HCT116 (cell line): ENCODE measurements at regions not wholly inside any gene's neighbourhood (a gene's known extent, or its start where the extent isn't known, plus 50 kb on each side); places are given as distances from the start of the nearest gene placed in this dataset.

Experiments used
- ATAC-seq: fragments of 200-7000 bp; cut with Tn5 transposase; 2 replicates; pipeline ENCODE4 v1.9.1; 2020; ENCODE audit warnings: mild to moderate bottlenecking, moderate library complexity
- BruUV-seq: library from RNA; stranded (reverse); fragments of 400-500 nt; replicated peaks from 2 replicates; lab custom pipeline; 2021; lab: Mats Ljungman, UMichigan
- CTCF ChIA-PET: fragments of 300-600 bp; sonication (Branson Sonifier 250); formaldehyde crosslinking; loops from one replicate; lab custom pipeline; 2021; ENCODE audit warnings: antibody characterized with exemption; lab: Charles Lee
- POLR2A ChIA-PET: fragments of 300-600, 350-600 bp; sonication (Branson Sonifier 250); formaldehyde crosslinking; loops from one replicate; lab custom pipeline; 2021; ENCODE audit warnings: antibody characterized with exemption; lab: Charles Lee
- RAD21 ChIA-PET, 2 experiments: fragments of 300-600 bp; sonication (Branson Sonifier 250); formaldehyde crosslinking; loops; one replicate each; lab custom pipeline; 2023; ENCODE audit warnings: low total read pairs in 2 of 2; ENCODE audit not compliant: uncharacterized antibody in 2 of 2, unreplicated experiment in 2 of 2, low non-redundant PET in 1 of 2; lab: Charles Lee
- DNase-seq: peaks from one replicate; pipeline ENCODE4 v3.0.0-alpha.2; 2010; ENCODE audit warnings: low read depth, low spot score
- H2AFZ ChIP-seq: fragments of 200-600 bp; shearing (Covaris generic), sonication (generic); 2 replicates; pipeline ENCODE4 v1.6.1; 2017; ENCODE audit warnings: low read depth, mixed run types, mixed read lengths, antibody characterized with exemption, low read length; ENCODE audit not compliant: poor library complexity, severe bottlenecking
- H3K27ac ChIP-seq: 2 replicates; pipeline ENCODE4 v1.5.1; 2012; ENCODE audit warnings: low read depth, low read length
- H3K27me3 ChIP-seq: fragments of 200-600 bp; sonication (generic); 2 replicates; pipeline ENCODE4 v1.6.1; 2016; ENCODE audit warnings: mixed run types, low read length, mixed read lengths; ENCODE audit not compliant: insufficient read depth
- H3K36me3 ChIP-seq, 2 experiments: fragments of 200-500 bp in 1 of 2; fragments of 200-600 bp in 1 of 2; sonication (Bioruptor generic) in 1 of 2; sonication (generic) in 1 of 2; 2 replicates each; pipeline versions ENCODE4 v1.5.1 to v1.6.1; 2014 to 2016; ENCODE audit warnings: low read length in 2 of 2, inconsistent platforms in 1 of 2, mixed read lengths in 1 of 2, mixed run types in 1 of 2; ENCODE audit not compliant: insufficient read depth in 2 of 2, control insufficient read depth in 1 of 2
- H3K4me1 ChIP-seq, 2 experiments: fragments of 200-600 bp in 1 of 2; sonication (generic) in 1 of 2; 2 replicates each; pipeline versions ENCODE4 v1.5.1 to v1.6.1; 2012 to 2017; ENCODE audit warnings: low read length in 2 of 2, inconsistent platforms in 1 of 2, mild to moderate bottlenecking in 1 of 2, mixed read lengths in 1 of 2, mixed run types in 1 of 2, moderate library complexity in 1 of 2; ENCODE audit not compliant: insufficient read depth in 2 of 2, control insufficient read depth in 1 of 2
- H3K4me2 ChIP-seq: fragments of 200-600 bp; sonication (generic); 2 replicates; pipeline ENCODE4 v1.6.1; 2017; ENCODE audit warnings: mixed run types, low read length, mixed read lengths
- H3K4me3 ChIP-seq, 2 experiments: fragments of 200-600 bp in 1 of 2; sonication (generic) in 1 of 2; replicated peaks in 1 of 2; 2 replicates each; pipeline ENCODE4 v1.5.1; 2011 to 2016; ENCODE audit warnings: low read length in 2 of 2, control low read depth in 1 of 2, low read depth in 1 of 2, mild to moderate bottlenecking in 1 of 2, mixed read lengths in 1 of 2, mixed run types in 1 of 2
- H3K79me2 ChIP-seq: fragments of 200-600 bp; sonication (generic); 2 replicates; pipeline ENCODE4 v1.6.1; 2017; ENCODE audit warnings: mild to moderate bottlenecking, mixed run types, low read length, moderate library complexity, mixed read lengths; ENCODE audit not compliant: insufficient read depth
- H3K9ac ChIP-seq: fragments of 200-600 bp; sonication (generic); 2 replicates; pipeline ENCODE4 v1.6.1; 2016; ENCODE audit warnings: low read length, mixed read lengths
- H3K9me2 ChIP-seq: fragments of 200-600 bp; sonication (generic), shearing (Covaris generic); 2 replicates; pipeline ENCODE4 v1.6.1; 2017; ENCODE audit warnings: mixed run types, mild to moderate bottlenecking, moderate library complexity; ENCODE audit not compliant: insufficient read depth
- H3K9me3 ChIP-seq, 2 experiments: fragments of 200-500 bp in 1 of 2; fragments of 200-600 bp in 1 of 2; sonication (Bioruptor generic) in 1 of 2; sonication (generic) in 1 of 2; 2 replicates each; pipeline ENCODE4 v1.6.1; 2014 to 2017; ENCODE audit warnings: low read length in 2 of 2, mixed read lengths in 2 of 2, inconsistent platforms in 1 of 2, low read depth in 1 of 2, mild to moderate bottlenecking in 1 of 2, mixed run types in 1 of 2, moderate library complexity in 1 of 2; ENCODE audit not compliant: control insufficient read depth in 1 of 2, insufficient read depth in 1 of 2
- H4K20me1 ChIP-seq: fragments of 200-600 bp; sonication (generic), shearing (Covaris generic); 2 replicates; pipeline ENCODE4 v1.6.1; 2017; ENCODE audit warnings: mixed run types, mild to moderate bottlenecking, moderate library complexity; ENCODE audit not compliant: insufficient read depth
- CEBPB ChIP-seq: IDR thresholded peaks from 2 replicates; pipeline ENCODE4 v1.6.1; 2012; ENCODE audit warnings: low read depth
- EGR1 ChIP-seq: IDR thresholded peaks from 2 replicates; pipeline ENCODE4 v1.6.1; 2012; ENCODE audit warnings: low read depth
- EZH2phosphoT487 ChIP-seq: fragments of 200-600 bp; IDR thresholded peaks from 2 replicates; pipeline ENCODE4 v1.6.1; 2018; ENCODE audit warnings: antibody characterized with exemption, borderline replicate concordance
- JUND ChIP-seq: IDR thresholded peaks from 2 replicates; pipeline ENCODE4 v1.6.1; 2012
- MAX ChIP-seq: IDR thresholded peaks from 2 replicates; pipeline ENCODE4 v1.6.1; 2012
- POLR2A ChIP-seq: IDR thresholded peaks from 2 replicates; pipeline ENCODE4 v1.7.0; 2011; ENCODE audit warnings: borderline replicate concordance; ENCODE audit not compliant: insufficient read depth, insufficient read length; ENCODE audit errors: extremely low read depth
- REST ChIP-seq: IDR thresholded peaks from 2 replicates; pipeline ENCODE4 v1.6.1; 2012; ENCODE audit warnings: low read depth
- SIN3A ChIP-seq: IDR thresholded peaks from 2 replicates; pipeline ENCODE4 v1.6.1; 2012; ENCODE audit warnings: low read depth
- SP1 ChIP-seq: IDR thresholded peaks from 2 replicates; pipeline ENCODE4 v1.6.1; 2012; ENCODE audit warnings: low read depth
- TCF7L2 ChIP-seq: IDR thresholded peaks from 2 replicates; pipeline ENCODE4 v1.7.0; 2011; ENCODE audit warnings: borderline replicate concordance, inconsistent platforms; ENCODE audit not compliant: insufficient read depth, insufficient read length; ENCODE audit errors: extremely low read depth
- ZFX ChIP-seq: fragments of 450-650 bp; IDR thresholded peaks from 2 replicates; pipeline ENCODE4 v1.6.1; 2017
- intact Hi-C: fragments of 100-400 bp; cut with micrococcal nuclease; formaldehyde crosslinking; loops from 2 replicates; pipeline ENCODE4 v1.10.0; 2022

- H2AFZ ChIP-seq: no peak overlapping the region
- H3K4me1 ChIP-seq: peaks cover 17 to 63% of the 10 kb centered on the region in 2 experiments
- intact Hi-C loops: no loop called here
- TF ChIP-seq SIN3A: no peak
- TF ChIP-seq SP1: no peak
- TF ChIP-seq CEBPB: no peak
- TF ChIP-seq TCF7L2: no peak
- no peak for TF ChIP-seq JUND
- TF ChIP-seq REST: no peak
- no peak for TF ChIP-seq MAX
- no peak for TF ChIP-seq EZH2phosphoT487
- TF ChIP-seq ZFX: no peak
- no peak for TF ChIP-seq POLR2A
- no peak for TF ChIP-seq EGR1
- TF ChIP-seq, all 23 proteins: peak for 0
- Histone ChIP-seq H4K20me1 (no peaks in the 10 kb centered on the region), H3K9me3 (no peaks in the 10 kb centered on the region), H3K27me3 (no peaks in the 10 kb centered on the region), H3K9ac (no peak overlapping the region), H3K36me3 (no peaks in the 10 kb centered on the region), H3K27ac (no peak overlapping the region), H3K4me3 (no peak overlapping the region), H3K4me2 (no peak overlapping the region), H3K9me2 (no peaks in the 10 kb centered on the region), H3K79me2 (no peaks in the 10 kb centered on the region; the same call in 1 of the 2 replicates)
- RAD21 ChIA-PET: no interaction called here
- POLR2A ChIA-PET: no interaction called here
- no TSS peak for BruUV-seq
- DNase-seq: no peak
- no peak for ATAC-seq
- CTCF ChIA-PET: interaction anchor here (0.6 kb wide), 1 partner anchor 117 kb away, joined by 3 read pairs; no protein-coding TSS in a partner anchor
These were observed 238.1 kb upstream of the CRY1 start for GRCh38 chr12:107331471-107331870.
